ENCODE measurements at regions not wholly inside any gene's neighbourhood (a gene's known extent, or its start where the extent isn't known, plus 50 kb on each side); places are given as distances from the start of the nearest gene placed in this dataset.
"Not testable (repeated sequence)": the region's sequence is repeated elsewhere in the genome, so short reads cannot be mapped to it uniquely, and the experiment has no call there.

DNA sequence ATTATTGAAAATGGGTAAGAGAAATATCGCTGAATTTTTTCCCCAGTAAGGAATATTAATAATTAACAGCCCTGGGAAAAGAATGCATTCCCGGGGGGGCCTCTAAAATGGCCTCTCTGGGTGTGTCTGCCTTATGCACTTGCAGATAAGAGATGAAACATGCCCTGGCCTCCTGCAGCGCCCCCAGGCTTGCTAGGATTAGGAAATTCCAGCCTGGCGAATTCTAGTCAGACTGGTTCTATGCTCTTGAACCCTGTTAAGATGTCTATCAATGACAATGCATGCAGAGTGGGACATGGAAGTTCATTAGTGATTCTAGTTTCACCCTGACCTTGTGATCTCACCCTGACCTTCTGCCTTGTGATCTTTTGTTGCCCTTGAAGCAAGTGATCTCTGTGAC is 163.6 kb upstream of the CCNH start:
- not testable (repeated sequence) for H3K36me3 Mint-ChIP-seq; H3K4me1 Mint-ChIP-seq; H3K4me3 Mint-ChIP-seq; H3K9me3 Mint-ChIP-seq; ATAC-seq (replicated peaks); H3K27ac Mint-ChIP-seq; H3K27me3 Mint-ChIP-seq; DNase-seq

DNA sequence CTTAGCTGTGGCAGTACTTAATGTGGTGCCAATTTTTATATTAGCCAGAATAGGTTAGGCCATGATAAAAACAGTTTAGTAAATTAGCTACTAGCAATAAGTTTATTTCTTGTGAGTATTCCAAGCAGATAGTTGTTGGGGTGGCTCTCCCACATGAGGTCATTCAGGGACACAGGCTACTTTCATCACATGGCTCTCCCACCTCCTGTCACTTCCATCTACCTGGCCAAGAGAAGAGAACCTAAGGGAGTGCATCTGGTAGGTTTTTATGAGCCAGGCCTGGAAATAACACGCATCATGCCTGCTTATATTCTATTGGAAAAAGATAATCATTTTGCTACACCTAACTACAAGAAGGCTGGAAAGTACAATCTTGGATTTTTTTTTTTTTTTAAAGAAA is 161.4 kb upstream of the CCNH start:
- Mint-ChIP-seq H3K4me3 (no peak overlapping the region), H3K36me3 (no peaks in the 10 kb centered on the region)
- ATAC-seq (replicated peaks), result no peak

DNA sequence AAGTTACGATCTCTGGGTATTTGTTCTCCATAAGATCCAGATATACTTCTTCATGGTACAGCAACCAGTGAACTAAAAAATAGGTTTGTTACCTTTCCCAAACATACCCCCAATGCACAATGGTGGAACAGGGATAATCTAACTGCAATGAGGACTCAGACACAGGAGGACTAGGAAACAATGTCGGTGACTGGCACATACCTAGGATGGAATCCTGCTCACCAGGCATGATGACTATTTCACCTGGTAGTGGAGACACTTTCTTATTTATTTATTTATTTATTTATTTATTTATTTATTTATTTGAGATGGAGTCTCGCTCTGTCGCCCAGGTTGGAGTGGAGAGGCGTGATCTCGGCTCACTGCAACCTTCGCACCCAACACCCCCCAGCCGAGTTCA is 159.9 kb upstream of the CCNH start:
- Mint-ChIP-seq H3K4me3 (no peak overlapping the region), H3K4me1 (no peaks in the 10 kb centered on the region), H3K27me3 (no peaks in the 10 kb centered on the region), H3K27ac (no peak overlapping the region), H3K9me3 (no peaks in the 10 kb centered on the region), H3K36me3 (no peaks in the 10 kb centered on the region)
- DNase-seq, result no peak
- no peak for ATAC-seq (replicated peaks)

More for the DNA sequence above, 161.4 kb upstream of the CCNH start:
- H3K27ac Mint-ChIP-seq, result no peak overlapping the region
- H3K4me1 Mint-ChIP-seq, result no peaks in the 10 kb centered on the region
- H3K27me3 Mint-ChIP-seq, result no peaks in the 10 kb centered on the region
- DNase-seq, result no peak
- H3K9me3 Mint-ChIP-seq, result no peaks in the 10 kb centered on the region

DNA sequence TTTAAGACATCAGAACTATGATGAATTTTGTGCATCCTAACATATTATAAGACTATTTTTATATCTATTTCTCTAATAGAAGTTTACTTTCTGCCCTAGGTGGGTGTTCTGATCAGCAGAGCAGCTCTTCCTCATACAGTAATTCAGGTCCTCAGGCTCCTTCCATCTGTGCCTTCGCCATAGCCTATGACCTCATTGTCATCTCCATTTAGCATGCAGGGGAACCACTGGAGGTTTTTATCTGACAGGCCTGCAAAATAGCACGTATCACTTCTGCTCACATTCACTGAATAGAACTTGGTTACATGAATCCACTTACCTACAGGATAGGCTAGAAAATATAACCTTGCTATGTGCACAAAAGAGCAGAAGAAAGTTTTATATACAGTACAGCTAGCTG is 159.4 kb upstream of the CCNH start:
- H3K4me3 Mint-ChIP-seq, result no peak overlapping the region
- no peak for DNase-seq
- H3K9me3 Mint-ChIP-seq, result no peaks in the 10 kb centered on the region
- no peaks in the 10 kb centered on the region for H3K4me1 Mint-ChIP-seq
- H3K27ac Mint-ChIP-seq, result no peak overlapping the region
- H3K27me3 Mint-ChIP-seq, result no peaks in the 10 kb centered on the region
- H3K36me3 Mint-ChIP-seq, result no peaks in the 10 kb centered on the region
- ATAC-seq (replicated peaks), result no peak

DNA sequence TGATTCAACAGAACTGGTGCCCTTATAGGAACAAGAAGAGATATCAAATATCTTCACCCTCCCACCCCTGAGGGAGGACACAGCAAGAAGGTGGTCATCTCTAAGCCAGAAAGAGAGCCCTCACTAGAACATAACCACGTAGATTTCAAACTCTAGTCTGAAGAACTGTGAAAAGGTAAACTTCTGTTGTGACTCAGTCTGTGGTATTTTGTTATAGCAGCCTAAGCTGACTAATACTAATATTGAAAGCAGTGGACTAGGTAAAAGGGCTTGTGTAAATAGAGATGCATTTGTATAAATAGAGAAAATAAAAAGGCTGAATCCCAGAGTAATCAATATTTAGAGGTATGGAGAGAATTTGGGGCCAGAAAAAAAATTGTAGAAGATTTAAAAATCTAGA is 157.6 kb upstream of the CCNH start:
- ATAC-seq (replicated peaks) (no peak), DNase-seq (no peak)
- H3K9me3 Mint-ChIP-seq, result no peaks in the 10 kb centered on the region
- no peaks in the 10 kb centered on the region for H3K36me3 Mint-ChIP-seq
- no peak overlapping the region for H3K27ac Mint-ChIP-seq
- no peak overlapping the region for H3K4me3 Mint-ChIP-seq
- H3K27me3 Mint-ChIP-seq, result no peaks in the 10 kb centered on the region
- H3K4me1 Mint-ChIP-seq, result no peaks in the 10 kb centered on the region

DNA sequence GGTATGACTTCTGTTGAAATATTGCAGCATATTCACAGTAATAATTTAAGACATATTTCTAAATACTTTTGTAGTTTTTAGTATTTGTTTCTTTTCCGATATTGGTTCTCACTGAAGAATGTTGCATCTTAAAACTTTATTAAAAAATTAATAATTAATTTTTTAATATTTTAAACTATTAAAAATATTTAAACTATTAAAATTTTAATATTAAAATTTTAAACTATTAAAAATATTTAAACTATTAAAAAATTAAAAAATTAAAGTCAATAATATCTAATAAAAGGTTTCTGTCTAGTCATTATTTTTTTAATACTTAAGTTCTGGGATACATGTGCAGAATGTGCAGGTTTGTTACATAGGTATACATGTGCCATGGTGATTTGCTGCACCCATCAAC is 149.3 kb upstream of the CCNH start:
- Mint-ChIP-seq H3K4me1 (no peaks in the 10 kb centered on the region), H3K36me3 (no peaks in the 10 kb centered on the region), H3K27me3 (no peaks in the 10 kb centered on the region), H3K4me3 (no peak overlapping the region), H3K27ac (no peak overlapping the region), H3K9me3 (peaks cover 5 to 12% of the 10 kb centered on the region in 2 donors)
- DNase-seq, result no peak
- ATAC-seq (replicated peaks), result no peak

DNA sequence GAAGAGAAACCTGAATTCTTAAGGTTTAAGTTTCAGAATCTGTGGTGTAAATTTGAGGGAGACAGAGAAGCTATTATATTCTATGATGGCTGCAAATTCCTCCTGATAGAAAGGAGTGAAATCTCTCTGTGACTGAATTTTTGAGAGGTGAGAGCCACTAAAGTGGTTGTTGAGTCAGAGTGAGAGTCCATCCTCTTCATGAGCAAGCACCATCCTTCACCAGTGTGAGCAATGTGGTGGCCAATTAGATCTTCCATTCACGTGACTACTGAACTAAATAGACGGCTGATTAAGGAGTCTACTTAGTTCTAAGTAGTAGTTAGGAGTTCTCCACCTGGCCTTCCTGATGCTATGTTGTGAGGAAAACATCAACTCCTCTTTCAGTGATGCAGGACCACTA is 147.8 kb upstream of the CCNH start:
- Mint-ChIP-seq H3K27ac (no peak overlapping the region), H3K4me3 (no peak overlapping the region), H3K4me1 (no peaks in the 10 kb centered on the region), H3K36me3 (no peaks in the 10 kb centered on the region), H3K9me3 (peaks cover 5 to 12% of the 10 kb centered on the region in 2 donors), H3K27me3 (no peaks in the 10 kb centered on the region)
- ATAC-seq (replicated peaks), result no peak
- DNase-seq, result no peak

DNA sequence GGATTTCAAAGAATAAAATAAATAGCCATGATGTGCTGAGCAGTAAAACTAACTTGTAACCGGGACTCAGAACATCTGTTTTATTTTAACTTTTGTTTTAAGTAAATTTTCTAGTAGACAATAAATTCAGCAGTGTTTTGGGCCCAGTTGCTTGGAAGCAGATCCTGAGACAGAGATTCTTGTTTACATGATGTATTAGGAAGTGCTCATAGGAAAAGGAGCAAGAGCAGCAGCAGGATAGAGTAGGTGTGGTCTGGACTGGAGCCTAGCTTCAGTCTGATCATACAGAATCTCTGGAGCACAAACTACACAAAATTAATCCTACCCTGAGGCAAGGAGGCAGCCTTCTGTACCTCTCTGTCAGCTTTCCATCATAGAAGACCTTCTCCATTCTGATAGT is 139.2 kb upstream of the CCNH start:
- Mint-ChIP-seq H3K9me3 (peaks cover 5 to 7% of the 10 kb centered on the region in 2 donors), H3K4me3 (no peak overlapping the region), H3K36me3 (no peaks in the 10 kb centered on the region), H3K4me1 (no peaks in the 10 kb centered on the region), H3K27me3 (no peaks in the 10 kb centered on the region), H3K27ac (no peak overlapping the region)
- DNase-seq (no peak), ATAC-seq (replicated peaks) (no peak)

DNA sequence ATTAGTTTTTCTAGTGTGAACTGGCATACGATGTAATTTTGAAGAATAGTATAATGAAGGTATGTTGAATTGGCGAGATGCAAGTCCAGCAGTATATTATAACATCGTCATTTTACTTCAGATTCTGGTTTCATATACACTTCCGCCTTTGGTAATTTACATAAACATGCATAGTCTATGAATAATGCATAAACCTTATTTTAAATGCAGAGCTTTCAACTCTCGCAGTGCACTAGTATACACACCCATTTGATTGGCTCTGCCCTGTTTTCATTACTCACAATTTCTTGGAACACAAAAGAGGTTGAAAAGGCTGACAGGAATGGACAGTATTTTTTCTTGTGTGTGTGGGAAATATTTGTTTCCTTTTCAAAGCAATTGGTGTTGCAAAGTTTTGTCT is 128.9 kb upstream of the CCNH start:
- H3K27ac Mint-ChIP-seq, result no peak overlapping the region
- no peaks in the 10 kb centered on the region for H3K9me3 Mint-ChIP-seq
- no peak for ATAC-seq (replicated peaks)

DNA sequence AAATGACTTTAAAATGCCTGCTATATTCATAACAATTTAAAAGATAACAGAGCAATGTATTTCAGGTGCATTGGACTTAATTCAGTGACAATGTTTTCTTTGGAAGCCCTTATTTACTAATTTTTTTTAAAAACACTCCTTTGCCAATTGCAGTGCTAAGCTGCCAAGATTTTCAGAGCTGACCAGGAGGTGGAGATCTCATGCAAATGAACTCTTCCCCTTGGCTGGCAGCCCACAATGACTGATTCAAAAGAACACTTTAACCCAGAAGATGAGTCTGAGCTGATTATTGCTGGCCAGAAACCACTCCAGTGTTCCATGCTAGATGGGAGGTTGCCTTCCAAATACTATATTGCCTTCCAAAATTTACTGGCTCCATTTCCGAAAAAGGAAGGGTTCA is 128.3 kb upstream of the CCNH start:
- no peak overlapping the region for H3K27ac Mint-ChIP-seq
- no peaks in the 10 kb centered on the region for H3K36me3 Mint-ChIP-seq
- H3K4me1 Mint-ChIP-seq, result no peaks in the 10 kb centered on the region
- no peaks in the 10 kb centered on the region for H3K27me3 Mint-ChIP-seq
- ATAC-seq (replicated peaks) (no peak), DNase-seq (no peak)
- no peaks in the 10 kb centered on the region for H3K9me3 Mint-ChIP-seq
- H3K4me3 Mint-ChIP-seq, result no peak overlapping the region

More for the DNA sequence above, 128.9 kb upstream of the CCNH start:
- no peak for DNase-seq
- H3K27me3 Mint-ChIP-seq, result no peaks in the 10 kb centered on the region
- H3K4me1 Mint-ChIP-seq, result no peaks in the 10 kb centered on the region
- no peaks in the 10 kb centered on the region for H3K36me3 Mint-ChIP-seq
- no peak overlapping the region for H3K4me3 Mint-ChIP-seq

DNA sequence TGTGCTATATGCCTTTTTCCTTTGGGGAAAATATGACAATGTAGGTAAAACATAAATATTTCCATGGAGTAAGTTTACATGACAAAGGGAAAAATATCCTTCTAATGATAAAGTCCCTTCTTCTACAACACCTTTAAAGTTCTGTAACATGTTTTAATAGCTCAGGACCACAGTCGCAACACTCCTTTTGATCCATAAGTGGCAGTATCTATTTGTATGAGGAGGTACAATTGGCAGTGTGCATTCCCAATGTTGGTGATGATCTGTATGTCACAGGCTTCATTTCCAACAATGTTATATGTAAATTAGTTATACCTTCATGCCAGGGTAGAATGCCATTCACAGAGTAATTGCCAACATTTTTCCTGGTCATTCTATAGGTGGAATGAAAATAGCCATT is 127.1 kb upstream of the CCNH start:
- Mint-ChIP-seq H3K27me3 (no peaks in the 10 kb centered on the region), H3K9me3 (peaks cover 0 to 2% of the 10 kb centered on the region in 2 donors), H3K27ac (no peak overlapping the region), H3K4me1 (no peaks in the 10 kb centered on the region), H3K4me3 (no peak overlapping the region), H3K36me3 (no peaks in the 10 kb centered on the region)
- DNase-seq, result no peak
- no peak for ATAC-seq (replicated peaks)

DNA sequence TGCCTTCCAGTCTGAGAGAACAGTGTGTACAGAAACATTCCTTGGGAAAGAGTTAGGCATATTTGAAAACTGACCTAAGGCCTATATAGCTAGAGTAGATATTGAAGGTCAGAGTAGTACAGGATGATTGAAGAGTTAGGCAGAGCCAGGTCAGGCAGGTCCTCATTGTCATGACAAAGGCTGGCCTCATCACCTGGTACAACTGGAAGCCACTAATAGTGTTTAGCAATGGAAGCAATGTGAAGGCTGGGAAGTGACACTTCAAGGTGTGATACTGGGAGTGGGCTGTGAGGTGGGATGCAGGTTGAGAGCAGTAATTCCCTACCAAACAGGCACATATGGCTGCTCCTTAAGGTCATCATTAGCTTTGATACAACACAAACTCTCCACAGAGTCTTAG is 123.6 kb upstream of the CCNH start:
- Mint-ChIP-seq H3K9me3 (peaks cover 0 to 2% of the 10 kb centered on the region in 2 donors), H3K27me3 (no peaks in the 10 kb centered on the region), H3K27ac (no peak overlapping the region), H3K36me3 (no peaks in the 10 kb centered on the region), H3K4me3 (no peak overlapping the region), H3K4me1 (no peaks in the 10 kb centered on the region)
- no peak for DNase-seq
- ATAC-seq (replicated peaks), result no peak

DNA sequence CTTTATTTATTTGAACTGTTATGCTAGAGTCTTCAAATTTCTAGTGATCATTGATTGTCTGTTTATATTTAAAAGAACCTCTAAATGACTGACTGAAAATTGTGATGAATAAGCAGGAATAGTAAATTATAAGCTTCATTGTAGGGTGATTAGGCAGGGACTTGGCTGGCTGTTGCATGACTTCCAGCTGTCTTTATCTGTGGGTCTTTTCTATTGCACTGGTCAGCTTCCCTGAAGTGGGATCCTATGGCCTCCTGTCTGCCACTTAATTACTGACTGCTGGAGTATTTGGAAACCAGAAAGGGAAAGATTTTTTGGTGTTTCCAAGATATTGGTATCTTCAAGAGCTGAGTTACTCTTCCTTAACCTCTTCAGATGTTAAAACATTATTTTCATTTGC is 123.0 kb upstream of the CCNH start:
- no peak overlapping the region for H3K4me3 Mint-ChIP-seq
- no peak for ATAC-seq (replicated peaks)
- no peaks in the 10 kb centered on the region for H3K4me1 Mint-ChIP-seq
- peaks cover 0 to 2% of the 10 kb centered on the region in 2 donors for H3K9me3 Mint-ChIP-seq
- no peak for DNase-seq
- H3K27ac Mint-ChIP-seq, result no peak overlapping the region
- H3K36me3 Mint-ChIP-seq, result no peaks in the 10 kb centered on the region
- no peaks in the 10 kb centered on the region for H3K27me3 Mint-ChIP-seq

DNA sequence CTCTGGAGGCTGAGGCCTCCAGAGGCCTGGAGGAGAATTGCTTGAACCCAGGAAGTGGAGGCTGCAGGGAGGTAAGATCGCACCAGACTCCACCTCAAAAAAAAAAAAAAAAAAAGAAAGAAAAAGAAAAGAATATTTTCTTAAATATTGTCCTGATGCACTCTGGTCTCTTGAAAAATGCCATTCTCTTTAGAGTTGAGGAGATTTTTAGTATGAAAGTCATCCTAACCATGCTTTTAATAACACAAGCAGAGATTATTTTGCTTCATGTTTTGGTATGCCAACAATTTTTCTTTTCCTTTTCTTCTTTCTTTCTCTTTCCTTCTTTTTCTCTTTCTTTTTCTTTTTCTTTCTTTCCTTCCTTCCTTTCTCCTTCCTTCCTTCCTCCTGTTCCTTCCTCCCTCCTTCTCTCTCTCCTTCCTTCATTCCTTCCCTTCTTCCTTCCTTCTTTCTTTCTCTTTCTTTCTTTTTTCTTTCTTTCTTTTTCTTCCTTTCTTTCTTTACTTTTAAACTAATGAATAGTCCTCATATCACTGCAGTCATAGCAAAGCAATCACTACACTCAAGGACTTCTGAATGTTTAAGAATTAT is 116.9 kb upstream of the CCNH start:
- Mint-ChIP-seq H3K27ac (no peak overlapping the region), H3K4me1 (no peaks in the 10 kb centered on the region), H3K27me3 (no peaks in the 10 kb centered on the region), H3K4me3 (no peak overlapping the region), H3K36me3 (no peaks in the 10 kb centered on the region), H3K9me3 (no peaks in the 10 kb centered on the region)
- ATAC-seq (replicated peaks), result no peak
- DNase-seq, result no peak

DNA sequence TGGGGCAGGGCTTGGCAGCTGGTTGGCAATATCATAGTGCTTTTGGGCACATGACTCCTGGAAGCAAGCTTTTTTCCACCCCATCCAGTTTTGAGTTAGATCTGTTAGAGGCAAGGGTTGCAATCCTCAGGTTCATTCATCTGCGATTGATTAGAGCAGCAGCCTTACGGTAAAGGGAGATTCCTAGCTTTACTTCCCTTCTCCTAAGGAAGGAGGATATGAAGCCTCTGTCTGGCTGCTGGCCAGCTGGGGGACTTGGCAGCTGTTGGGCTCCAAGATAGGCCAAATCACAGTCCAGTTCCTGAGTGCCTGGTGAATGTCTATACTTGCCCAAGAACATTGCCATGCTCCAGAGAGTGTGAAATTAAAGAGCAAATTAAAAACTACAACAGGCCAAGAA is 113.4 kb upstream of the CCNH start:
- H3K27ac Mint-ChIP-seq, result no peak overlapping the region
- ATAC-seq (replicated peaks), result no peak
- H3K4me1 Mint-ChIP-seq, result no peaks in the 10 kb centered on the region
- no peak for DNase-seq
- no peaks in the 10 kb centered on the region for H3K9me3 Mint-ChIP-seq
- no peaks in the 10 kb centered on the region for H3K36me3 Mint-ChIP-seq
- no peaks in the 10 kb centered on the region for H3K27me3 Mint-ChIP-seq
- no peak overlapping the region for H3K4me3 Mint-ChIP-seq

DNA sequence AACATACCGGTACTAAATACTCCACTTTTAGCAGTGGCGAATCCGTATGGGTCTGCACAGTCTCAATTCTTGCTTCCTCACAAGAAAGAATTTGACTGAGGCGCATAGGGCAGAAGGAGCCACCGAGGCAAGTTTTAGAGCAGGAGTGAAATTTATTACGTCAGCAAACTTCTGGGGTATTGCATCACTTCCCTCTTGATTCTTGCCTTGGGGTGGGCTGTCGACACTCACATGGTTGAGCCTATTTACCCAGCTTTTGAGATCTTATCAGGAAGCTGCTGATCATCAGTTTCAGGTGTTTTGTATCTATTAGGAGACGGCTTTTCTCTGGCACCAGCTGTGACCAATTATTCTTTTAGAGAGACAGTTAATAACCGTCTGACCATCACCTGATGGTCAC is 111.5 kb upstream of the CCNH start:
- H3K9me3 Mint-ChIP-seq, result no peaks in the 10 kb centered on the region
- H3K27ac Mint-ChIP-seq, result no peak overlapping the region
- no peaks in the 10 kb centered on the region for H3K4me1 Mint-ChIP-seq
- H3K4me3 Mint-ChIP-seq, result no peak overlapping the region
- DNase-seq (no peak), ATAC-seq (replicated peaks) (no peak)
- H3K27me3 Mint-ChIP-seq, result no peaks in the 10 kb centered on the region
- no peaks in the 10 kb centered on the region for H3K36me3 Mint-ChIP-seq
